GM04503 (cell line): ENCODE measurements at regions not wholly inside any gene's neighbourhood (a gene's known extent, or its start where the extent isn't known, plus 50 kb on each side); places are given as distances from the start of the nearest gene placed in this dataset.

Source experiments
- DNase-seq: peaks from one replicate; pipeline ENCODE4 v3.0.0-alpha.2; 2012; ENCODE audit warnings: low read depth

DNA sequence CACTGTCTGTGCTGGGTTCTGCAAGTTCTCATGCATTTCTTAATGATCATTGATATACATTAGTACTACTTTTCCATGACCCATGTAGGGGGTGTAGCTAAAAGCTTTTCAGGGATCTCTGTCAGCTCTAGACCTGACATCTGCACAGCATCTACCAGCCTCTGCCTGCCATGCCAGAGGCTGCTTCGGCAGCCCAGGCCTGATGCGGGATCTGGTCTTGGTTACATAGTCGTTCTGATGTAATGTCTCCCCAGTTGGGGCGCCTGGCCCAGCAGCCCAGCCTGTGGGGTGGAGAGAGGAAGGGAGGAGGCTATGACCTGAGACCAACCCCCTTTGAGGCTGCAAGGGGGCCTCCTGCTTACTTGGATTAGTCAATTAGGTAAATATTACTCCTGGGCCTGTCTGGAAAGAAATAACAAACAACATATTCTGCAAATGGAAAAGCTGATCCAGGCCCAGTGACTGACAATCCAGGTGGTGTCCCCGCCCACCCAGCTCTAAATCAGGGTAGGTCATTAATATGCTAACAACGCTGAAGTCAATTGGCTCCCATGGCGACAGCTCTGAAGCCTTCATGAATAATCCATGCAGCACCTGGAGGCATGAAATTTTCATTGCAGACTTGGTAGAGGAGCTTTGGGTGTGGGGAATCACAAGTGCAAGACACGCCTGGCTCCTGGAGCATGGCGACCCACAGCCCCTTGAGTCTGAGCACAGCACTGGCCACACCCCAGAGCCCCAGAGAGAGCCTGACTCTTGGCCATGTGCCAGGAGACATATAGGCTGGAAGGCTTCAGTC is 575.3 kb downstream of the CMPK2 start:
- DNase-seq, result no peak

DNA sequence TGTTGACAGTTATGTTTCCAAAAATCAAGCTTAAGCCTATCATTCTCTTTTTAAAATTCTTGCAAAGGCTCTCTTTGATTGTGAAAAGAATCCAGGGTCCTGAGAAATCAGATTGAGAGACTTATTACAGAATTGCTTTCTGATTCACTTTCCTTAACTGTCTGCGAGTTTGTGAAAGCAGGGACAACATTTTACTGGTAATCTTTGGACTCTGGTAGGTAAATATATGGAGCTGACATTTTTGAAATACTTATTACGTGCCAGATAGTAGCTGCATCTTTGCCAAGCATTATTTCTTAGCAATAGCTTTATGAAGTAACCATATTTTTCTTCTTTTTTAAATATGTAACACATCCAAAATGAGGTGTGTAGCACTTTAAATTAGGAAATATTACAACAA is 570.9 kb downstream of the CMPK2 start:
- DNase-seq, result no peak

DNA sequence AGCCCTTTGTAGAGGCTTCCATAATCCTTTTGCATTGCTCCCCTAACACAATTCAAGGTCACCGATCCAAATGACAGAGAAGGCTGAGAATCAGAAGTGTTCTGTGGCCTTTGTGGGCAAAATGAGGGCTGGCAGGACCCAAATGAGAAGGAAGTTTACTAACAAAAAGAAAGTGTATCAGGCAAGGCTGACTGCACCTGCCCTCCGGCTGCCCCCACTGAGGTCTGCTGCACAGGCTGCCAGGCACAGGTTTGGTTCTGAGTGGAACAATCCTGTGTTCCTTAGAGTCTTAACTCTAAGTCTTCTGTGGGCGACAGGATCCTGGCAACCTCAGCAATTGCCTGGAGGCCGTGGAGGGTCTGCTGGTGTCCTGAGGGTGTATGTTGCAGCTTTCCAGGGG is 568.5 kb downstream of the CMPK2 start:
- no peak for DNase-seq

DNA sequence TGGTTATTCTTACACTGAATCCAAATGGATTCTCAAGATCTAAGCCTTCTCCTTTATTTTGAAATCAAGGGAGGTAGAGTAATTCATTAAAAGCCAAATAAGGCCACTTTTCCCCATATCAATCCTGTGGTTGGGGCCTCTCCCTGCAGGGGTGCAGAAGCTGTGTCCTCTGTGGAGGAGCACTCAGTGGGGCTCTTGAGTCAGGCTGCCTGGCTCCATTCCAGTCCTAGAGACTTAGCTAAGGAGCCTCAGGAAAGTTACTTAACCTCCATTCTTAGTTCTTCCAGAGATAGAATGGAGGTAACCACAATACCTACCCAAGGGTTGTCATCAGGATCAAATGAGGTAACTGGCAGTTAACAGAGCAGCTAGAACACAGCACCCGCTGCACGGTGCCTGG is 564.3 kb downstream of the CMPK2 start:
- no peak for DNase-seq

DNA sequence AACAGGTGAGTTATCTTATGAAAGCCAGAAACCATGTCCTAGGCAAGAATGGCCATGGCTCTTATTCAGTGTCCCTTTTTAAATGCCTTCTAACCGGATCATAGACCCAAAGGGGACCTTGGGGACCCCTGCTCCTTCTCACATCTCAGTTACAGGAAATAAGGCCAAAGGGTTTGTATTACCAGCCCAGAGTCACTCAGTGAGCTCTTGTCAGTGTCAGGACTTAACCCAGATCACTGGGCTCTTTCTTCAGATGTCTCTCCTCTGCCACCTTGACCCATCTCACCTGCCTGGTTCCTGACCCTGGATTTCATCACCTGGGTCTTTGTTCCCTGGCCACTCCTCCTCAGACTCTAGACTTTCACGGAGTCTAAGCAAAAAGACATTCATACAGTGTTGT is 556.7 kb downstream of the CMPK2 start:
- no peak for DNase-seq

DNA sequence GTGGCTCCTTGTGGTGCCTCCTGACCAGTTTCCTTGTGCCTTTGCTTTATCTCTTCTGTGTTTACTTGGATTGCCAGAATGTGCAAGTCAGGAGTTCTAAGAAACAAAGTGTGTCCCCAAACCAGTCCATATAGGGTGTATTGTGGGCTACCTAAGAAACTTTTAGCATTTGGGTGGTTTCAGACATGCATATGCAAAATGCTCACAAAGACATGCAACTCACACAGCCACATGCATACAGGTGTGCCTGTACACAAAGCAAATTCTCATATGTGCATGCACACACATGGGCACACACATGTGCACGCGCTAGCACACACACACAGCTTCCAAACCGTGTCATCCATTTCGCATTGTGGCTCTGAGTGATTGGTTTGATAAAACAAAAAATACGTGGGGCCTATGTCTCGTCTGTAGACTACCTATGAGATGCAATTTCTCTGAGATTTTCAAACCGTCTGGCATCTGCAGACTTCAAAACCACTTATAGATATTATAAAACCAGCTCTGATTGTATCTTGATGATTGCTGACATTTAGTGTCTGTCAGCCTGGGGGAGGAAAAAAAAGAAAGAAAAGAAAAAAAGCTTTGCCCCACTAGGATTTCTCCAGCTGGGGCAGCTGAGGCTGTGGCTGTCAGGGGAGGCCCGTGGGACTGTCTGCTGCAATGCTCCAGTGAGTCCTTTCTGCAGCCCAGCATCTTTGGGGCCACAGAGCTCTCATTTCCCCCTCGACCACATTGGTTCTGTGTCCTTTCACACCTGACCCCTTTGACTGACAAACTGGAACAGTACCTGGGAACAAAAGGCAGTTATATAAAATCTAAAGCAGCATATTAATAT is 556.1 kb downstream of the CMPK2 start:
- no peak for DNase-seq

DNA sequence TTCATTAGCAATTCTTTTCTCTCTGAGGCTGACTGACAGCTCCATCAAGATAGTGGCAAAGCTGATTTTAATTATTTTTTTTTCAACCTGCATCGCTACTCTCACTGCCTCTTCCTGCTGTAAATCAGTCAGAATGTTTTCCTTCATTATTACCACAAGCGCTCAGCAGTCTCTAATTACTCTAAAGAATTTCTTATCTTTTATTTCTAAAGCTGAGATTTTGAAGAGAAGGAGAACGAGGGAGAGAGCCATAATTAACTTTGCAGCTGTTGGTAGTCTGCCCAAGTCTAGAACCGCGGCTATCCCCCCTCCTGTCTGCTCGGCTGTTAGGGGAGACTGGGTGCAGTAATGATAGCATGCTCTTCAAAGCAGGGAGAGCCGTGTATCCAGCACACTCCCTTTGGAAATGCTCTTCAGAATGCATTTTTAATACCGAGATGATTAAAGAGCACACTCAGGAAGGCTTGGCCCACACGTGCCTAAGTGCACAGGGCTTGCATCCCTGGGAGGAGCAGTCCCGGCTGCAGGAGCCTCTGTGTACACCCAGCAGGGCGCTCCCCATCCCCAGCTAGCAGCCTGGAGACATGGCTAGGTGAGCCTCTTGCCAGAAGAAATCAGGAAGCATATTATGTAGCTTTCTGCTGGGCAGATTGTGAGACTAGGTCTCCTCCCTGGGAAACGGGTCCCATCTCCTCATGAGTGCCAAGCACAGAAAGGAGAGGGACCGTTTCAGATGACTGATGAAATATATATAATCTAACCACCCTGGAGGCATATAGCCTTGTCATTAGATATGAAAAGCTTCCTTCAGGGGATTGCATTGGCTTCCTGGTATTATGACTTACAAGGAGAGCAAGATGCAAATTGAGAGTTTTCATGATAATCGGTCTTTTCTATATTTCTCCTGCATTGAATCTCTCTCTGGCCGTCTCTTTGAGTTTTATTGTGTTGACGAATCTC is 555.2 kb downstream of the CMPK2 start:
- no peak for DNase-seq

DNA sequence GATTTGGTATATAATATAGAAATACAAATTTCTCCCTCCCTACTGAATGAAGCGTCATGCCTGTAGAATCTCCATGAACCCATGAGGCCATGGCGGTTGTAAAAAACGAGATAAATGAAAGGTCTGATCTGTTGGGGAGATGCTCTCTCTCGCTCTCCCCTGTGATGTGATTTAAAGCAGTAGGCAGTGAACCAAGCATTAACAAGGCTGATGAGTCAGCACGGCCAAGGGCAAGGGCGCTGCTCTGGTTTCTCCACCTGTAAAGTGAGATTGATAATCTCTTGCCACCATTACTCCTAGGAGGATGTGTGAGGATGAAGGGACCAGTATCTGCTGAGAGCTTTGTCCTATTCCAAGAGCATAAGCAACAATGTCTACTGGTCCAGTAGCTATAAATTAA is 553.3 kb downstream of the CMPK2 start:
- no peak for DNase-seq

DNA sequence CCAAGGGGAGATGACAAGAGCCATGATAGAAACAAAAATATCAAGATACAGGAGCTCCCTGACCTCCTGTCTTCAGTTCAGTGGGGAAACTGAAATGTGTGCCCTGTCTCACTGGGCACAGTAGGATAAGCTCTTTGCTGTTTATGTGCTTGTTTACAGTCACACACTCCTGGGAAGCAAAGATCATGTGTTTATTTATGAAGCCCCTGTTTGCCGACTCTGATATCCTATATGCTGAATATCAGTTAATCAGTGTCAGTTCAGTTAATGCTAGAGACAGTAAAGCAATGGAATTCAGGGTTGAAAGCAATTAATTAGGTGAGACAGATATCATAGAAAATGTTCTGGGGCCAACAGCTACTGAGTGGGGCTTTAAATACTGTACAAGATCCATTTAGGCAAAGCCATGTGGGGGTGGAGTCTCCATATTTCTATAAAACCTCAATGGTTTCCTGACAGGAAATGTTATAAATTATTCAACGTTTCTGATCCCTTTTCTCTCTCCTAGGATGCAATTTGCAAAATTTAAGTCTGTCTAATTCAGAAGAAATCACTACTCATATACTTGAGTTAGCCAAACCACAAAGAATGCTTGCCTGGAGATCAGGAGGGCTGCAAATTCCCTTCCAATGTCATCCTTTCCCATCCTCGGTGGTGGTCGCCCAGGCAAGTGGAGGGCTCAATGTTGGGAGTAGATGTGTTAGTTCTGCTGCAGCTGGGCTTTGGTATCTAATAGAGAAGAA is 551.3 kb downstream of the CMPK2 start:
- DNase-seq, result no peak

DNA sequence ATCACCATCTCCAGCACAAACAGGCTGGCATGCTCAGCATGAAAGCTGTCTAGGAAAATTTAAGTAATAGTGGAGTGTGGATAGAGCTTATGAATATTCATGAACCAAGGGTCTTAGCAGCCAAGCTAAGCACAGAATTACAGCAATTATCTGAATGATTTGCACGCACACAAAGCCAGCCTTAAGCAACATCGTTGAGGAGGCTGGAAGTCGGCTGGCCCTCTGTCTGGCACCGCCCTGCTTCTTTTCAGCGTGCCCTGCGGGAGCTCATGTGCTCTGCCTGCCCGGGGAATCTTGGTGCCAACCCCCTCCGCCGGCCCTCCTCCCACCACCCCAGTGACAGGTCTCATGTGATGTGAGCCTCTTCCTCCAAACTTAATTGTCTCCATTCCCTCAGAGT is 540.1 kb downstream of the CMPK2 start:
- no peak for DNase-seq

DNA sequence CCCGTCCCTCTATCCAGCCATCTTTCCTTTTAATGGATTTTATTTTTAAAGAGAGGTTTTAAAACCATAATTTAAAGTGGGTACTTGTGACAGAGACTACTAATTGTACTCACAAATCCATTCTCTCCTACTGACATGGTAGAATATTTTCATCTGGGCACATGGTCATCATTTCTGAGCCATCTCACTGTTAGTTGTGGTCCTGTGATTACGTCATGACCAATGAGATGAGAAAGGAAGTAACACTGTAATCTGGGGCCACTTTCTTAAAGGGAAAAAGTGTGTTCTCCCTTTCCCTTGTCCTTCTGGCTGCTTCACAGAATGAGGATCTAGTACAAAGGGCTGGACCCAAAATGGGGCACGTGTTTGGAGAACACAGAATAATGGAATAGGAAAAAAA is 538.7 kb downstream of the CMPK2 start:
- no peak for DNase-seq

DNA sequence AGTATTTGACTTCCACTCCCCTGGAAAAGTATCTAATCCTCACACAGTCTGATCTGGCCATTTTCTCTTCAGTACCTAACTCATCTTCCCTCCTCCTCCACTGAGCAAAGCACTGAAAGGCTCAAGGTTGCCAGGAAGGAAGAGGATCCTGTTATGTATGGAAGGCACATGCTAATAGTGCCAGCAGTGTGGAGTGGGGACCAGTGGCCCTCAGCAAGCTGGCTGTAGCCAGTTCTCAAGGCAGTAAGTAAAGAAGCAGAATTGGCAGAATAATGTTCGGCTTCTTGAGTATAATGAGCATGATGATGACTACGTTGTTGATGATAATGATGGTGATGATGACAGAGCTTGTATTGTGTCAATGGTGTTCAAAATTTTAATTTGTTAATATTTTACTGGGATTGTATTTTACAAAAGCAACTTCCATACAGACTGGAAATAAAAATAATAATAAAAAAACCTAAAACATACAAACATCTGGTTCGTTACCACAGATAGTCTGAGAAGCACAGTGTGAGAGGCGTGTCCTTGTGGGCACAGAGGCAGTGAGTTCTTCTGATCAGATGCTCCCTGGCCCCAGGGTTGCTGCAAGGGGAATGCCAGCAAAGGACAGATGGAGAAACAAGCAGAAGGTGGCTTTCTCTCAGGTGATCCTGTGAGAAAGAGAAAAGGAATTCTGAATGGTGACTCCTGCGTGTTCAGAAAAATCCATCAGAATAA is 528.8 kb downstream of the CMPK2 start:
- DNase-seq, result no peak

DNA sequence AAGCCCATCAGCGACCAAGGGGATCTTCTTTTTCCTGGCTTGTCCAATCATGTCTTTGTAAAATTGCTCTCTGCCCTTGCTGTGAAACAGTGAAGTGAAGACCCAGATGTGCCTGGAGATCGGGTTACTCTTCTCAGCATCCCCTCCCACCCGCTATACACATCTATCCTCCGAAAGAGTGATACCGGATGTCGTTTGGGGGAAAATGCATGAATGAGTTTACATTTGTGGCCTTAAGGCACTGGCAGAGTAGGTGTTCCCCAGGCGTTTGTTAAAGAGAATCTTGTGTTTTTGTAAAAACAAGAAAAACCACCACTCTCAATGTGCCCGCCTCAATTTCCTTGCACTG is 528.3 kb downstream of the CMPK2 start:
- DNase-seq, result no peak

DNA sequence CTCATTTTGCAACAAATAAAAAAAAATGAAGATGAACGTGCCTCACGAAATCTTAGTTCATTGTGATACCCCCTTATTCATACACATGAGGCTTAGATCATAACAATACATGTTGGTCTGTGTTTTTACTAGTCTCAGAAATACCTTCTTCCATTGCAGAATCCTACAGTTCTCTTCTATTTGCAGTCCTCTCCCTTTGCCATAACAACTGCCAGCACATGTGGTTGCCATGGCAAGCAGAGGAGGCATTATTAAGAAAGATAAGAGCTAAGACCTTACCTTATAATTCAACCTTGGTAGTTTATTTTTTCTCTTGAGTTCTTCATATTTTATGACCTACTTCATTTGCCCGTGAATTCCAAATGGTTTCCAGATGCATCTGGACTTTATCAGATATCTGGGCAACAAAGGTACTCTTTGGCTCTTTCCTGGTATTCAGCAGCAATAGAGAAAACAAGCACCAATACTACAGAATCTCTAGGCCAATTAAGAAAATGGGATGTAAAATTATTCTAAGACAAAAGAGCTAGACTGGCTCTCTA is 524.0 kb downstream of the CMPK2 start:
- no peak for DNase-seq

DNA sequence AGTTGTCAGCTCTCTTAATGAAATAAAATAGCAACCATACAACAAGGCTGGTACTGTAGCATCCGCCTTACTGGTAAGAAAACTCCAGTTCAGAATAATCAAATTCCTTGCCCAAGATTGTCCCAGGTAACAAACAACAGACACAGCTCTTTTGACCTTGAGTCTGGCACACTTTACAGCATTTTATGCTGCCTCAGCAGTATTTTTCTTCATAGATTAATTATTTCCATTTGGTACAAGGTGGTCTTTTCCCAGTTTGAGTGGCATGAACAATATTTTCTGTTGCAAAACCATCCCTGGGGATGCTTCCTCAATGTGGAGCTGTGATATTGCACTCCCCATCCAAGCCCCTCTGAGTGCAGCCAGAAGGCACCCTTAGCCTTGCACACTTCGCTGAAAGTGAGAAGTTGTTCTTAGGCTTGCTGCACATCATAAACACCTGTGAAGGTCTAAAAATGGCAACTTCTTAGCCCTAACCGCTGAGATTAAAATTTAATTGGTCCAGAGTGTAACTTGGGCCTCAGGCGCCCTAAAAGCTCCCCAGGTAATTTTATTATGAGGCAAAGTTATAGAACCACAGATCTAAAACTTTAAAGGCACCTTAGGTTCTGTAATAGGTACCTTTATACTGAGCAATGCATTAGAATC is 523.3 kb downstream of the CMPK2 start:
- no peak for DNase-seq

DNA sequence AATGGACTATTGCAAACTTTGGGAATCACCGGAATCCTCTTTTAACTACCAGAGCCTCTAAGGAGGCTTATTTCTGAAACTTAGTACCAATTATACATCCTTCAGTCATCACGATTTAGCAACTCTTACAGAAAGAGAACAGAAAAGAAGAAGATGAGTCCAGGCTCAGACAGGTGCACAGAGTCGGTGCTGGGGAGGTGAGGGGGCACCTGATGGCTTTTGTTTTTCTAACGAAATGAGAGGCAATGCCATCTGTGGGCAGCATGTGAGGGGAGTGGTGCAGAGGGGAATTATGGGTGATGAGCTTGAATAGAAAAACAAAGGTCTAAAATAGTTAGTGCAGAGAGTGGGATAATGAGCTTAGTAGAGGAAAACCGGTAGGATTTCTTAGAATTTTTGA is 522.6 kb downstream of the CMPK2 start:
- no peak for DNase-seq

DNA sequence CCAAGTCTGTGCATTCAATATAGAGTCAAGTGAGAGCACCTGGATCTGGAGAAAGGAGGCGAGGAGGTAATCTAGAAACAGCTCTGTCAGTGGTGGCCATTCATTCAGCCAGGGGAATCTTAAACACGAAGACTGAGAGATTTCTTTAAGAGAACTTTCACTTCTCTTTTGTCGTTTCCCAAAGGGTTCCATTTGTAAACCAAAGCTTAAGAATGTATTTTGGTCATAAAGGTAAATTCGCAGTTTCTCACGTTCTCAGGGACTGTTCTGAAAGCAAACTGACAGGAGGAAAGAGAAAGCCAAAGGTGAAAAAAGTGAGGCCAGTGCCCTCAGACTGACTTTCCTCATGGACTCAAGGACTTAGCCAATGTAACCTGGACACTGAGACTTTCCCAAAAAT is 513.5 kb downstream of the CMPK2 start:
- no peak for DNase-seq

DNA sequence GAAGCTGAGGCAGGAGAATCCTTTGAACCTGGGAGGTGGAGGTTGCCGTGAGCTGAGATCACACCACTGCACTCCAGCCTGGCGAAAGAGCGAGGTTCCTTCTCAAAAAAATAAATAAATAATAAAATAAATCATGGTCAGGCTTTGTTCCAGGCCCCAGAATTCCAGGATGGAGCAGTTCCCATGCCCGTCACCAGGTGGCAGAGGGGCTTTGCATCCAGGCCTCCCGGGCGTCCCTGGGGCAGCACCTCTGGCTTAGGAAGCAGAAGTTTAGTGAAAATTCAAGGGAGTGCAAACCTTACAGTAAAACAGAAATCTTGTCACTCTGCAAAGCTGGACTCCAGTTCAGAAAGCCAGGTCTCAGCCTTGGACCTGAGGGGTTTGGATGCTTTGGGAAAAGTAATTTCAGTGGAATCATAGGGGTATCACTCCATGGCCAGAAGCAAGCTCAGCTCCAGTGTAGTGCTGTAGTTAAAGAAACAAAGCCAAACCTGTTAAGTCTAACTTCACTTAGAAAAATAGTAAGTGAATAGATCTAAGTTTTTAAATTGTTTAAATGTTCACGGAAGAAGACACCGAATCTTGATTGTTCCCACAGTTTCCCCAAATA is 512.7 kb downstream of the CMPK2 start:
- DNase-seq, result no peak

DNA sequence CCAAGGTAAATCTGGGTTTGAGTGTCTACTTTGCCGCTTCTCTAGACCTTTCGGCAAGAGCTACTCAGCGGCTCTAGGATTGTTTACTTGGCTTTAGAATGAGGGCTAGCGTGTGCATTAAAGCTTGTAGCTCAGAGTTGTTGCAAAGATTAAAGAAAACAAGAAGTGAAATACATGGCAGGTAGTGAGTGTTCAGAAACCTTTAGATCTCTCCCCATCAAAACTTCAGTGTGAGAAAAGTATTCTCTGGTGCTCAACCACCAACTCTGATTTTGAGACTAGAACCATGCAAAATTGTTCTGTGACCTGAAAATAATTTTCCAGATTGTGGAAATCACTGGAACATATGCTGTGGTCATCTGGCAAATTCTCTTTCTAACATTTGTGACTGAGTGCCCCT is 512.0 kb downstream of the CMPK2 start:
- no peak for DNase-seq

DNA sequence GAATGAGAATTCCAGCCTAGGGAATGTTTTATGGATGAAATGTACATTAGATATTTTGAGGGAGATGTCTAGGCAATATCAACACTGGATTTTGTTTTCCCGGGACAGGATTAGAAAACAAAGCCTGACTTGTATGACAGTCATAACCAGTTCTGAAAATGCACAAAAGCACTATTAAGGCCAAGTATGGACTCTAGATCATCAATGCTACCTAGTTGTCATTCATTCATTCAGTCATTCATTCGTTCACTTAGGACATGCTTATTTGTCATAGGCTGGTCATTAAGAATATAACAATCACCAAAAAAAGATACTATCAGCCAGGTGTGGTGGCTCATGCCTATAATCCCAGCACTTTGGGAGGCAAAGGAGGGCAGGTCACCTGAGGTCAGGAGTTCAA is 511.2 kb downstream of the CMPK2 start:
- no peak for DNase-seq
